H1 (cell line): ENCODE measurements at regions not wholly inside any gene's neighbourhood (a gene's known extent, or its start where the extent isn't known, plus 50 kb on each side); places are given as distances from the start of the nearest gene placed in this dataset.

Experiments used
- CTCF ChIA-PET: fragments of 300-600 bp; sonication (Branson Sonifier 250); formaldehyde crosslinking; loops from one replicate; lab custom pipeline; 2021; ENCODE audit not compliant: partially characterized antibody; lab: Charles Lee
- POLR2A ChIA-PET: fragments of 300-600 bp; sonication (Branson Sonifier 250); formaldehyde crosslinking; loops from one replicate; lab custom pipeline; 2021; ENCODE audit warnings: inconsistent platforms; ENCODE audit not compliant: partially characterized antibody; lab: Charles Lee
- DNase-seq, 2 experiments: peaks; one replicate each; pipeline versions ENCODE4 v3.0.0 to v3.0.0-alpha.2; 2010 to 2022; ENCODE audit warnings: low spot score in 2 of 2, low read depth in 1 of 2, mixed read lengths in 1 of 2
- FAIRE-seq: peaks from 2 replicates; lab custom pipeline; 2011; peaks lifted over from hg19 to GRCh38; lab: Jason Lieb, UNC
- H2AFZ ChIP-seq: 2 replicates; pipeline ENCODE4 v1.8.1; 2012; ENCODE audit warnings: low read length, inconsistent platforms
- H2AK5ac ChIP-seq: 2 replicates; pipeline ENCODE4 v1.6.1; 2013; ENCODE audit warnings: low read depth, low read length
- H2BK120ac ChIP-seq: replicated peaks from 2 replicates; pipeline ENCODE3; 2013; ENCODE audit warnings: low read depth, low read length, inconsistent platforms
- H2BK12ac ChIP-seq: 2 replicates; pipeline ENCODE4 v1.6.1; 2013; ENCODE audit warnings: low read depth, low read length
- H2BK15ac ChIP-seq: 2 replicates; pipeline ENCODE4 v1.6.1; 2013; ENCODE audit warnings: low read length
- H2BK20ac ChIP-seq: 2 replicates; pipeline ENCODE4 v1.6.1; 2013; ENCODE audit warnings: low read length
- H2BK5ac ChIP-seq: 2 replicates; pipeline ENCODE4 v1.6.1; 2013; ENCODE audit warnings: low read depth, low read length
- H3K14ac ChIP-seq: 2 replicates; pipeline ENCODE4 v1.6.1; 2013; ENCODE audit warnings: inconsistent platforms; ENCODE audit not compliant: insufficient read length
- H3K18ac ChIP-seq: 2 replicates; pipeline ENCODE4 v1.6.1; 2013; ENCODE audit warnings: low read length; ENCODE audit errors: extremely low read depth
- H3K23ac ChIP-seq: 2 replicates; pipeline ENCODE4 v1.6.1; 2013; ENCODE audit warnings: inconsistent platforms; ENCODE audit not compliant: insufficient read length
- H3K23me2 ChIP-seq: 2 replicates; pipeline ENCODE4 v1.6.1; 2013; ENCODE audit warnings: low read depth, low read length
- H3K27ac ChIP-seq: 2 replicates; pipeline ENCODE4 v1.6.1; 2011; ENCODE audit warnings: low read depth, low read length, inconsistent platforms
- H3K27me3 ChIP-seq, 4 experiments: replicated peaks in 1 of 4; 1 replicate in 1 of 4; 2 replicates in 3 of 4; pipeline versions ENCODE4 v1.6.1 to v1.8.1; 2011 to 2013; ENCODE audit warnings: low read length in 3 of 4, mild to moderate bottlenecking in 3 of 4, inconsistent platforms in 2 of 4, mixed read lengths in 2 of 4, moderate library complexity in 1 of 4; ENCODE audit not compliant: control insufficient read depth in 3 of 4, insufficient read depth in 3 of 4; ENCODE audit errors: extremely low read depth in 1 of 4
- H3K36me3 ChIP-seq, 4 experiments: 2 replicates each; pipeline versions ENCODE4 v1.6.1 to v1.8.1; 2011 to 2013; ENCODE audit warnings: mild to moderate bottlenecking in 4 of 4, low read length in 3 of 4, moderate library complexity in 2 of 4, control low read depth in 1 of 4, inconsistent platforms in 1 of 4; ENCODE audit not compliant: insufficient read depth in 4 of 4, control insufficient read depth in 2 of 4
- H3K4ac ChIP-seq: replicated peaks from 2 replicates; pipeline ENCODE3; 2013; ENCODE audit warnings: low read length, low read depth, mixed read lengths, inconsistent platforms; ENCODE audit not compliant: insufficient read length
- H3K4me1 ChIP-seq, 4 experiments: replicated peaks in 1 of 4; 1 replicate in 1 of 4; 2 replicates in 3 of 4; pipeline versions ENCODE4 v1.6.1 to v1.8.1; 2011 to 2013; ENCODE audit warnings: low read length in 3 of 4, inconsistent platforms in 2 of 4, mixed read lengths in 1 of 4; ENCODE audit not compliant: insufficient read depth in 4 of 4, control insufficient read depth in 3 of 4
- H3K4me2 ChIP-seq, 2 experiments: 2 replicates each; pipeline versions ENCODE4 v1.6.1 to v1.8.1; 2011 to 2013; ENCODE audit warnings: low read depth in 2 of 2, low read length in 2 of 2, control low read depth in 1 of 2, inconsistent platforms in 1 of 2, mild to moderate bottlenecking in 1 of 2; ENCODE audit not compliant: insufficient read depth in 1 of 2
- H3K4me3 ChIP-seq, 4 experiments: fragments of 200-600, 300-600 bp in 1 of 4; sonication (generic), shearing (Covaris generic), sonication (Bioruptor Twin) in 1 of 4; 2 replicates each; pipeline versions ENCODE4 v1.5.1 to v1.8.1; 2011 to 2016; ENCODE audit warnings: low read length in 4 of 4, low read depth in 3 of 4, control low read depth in 2 of 4, inconsistent platforms in 2 of 4, mild to moderate bottlenecking in 2 of 4, mixed read lengths in 1 of 4, moderate library complexity in 1 of 4; ENCODE audit not compliant: insufficient read depth in 2 of 4; ENCODE audit errors: extremely low read depth in 1 of 4
- H3K56ac ChIP-seq: replicated peaks from 2 replicates; pipeline ENCODE3; 2013; ENCODE audit warnings: low read depth, mild to moderate bottlenecking, mixed read lengths, low read length, inconsistent platforms; ENCODE audit not compliant: insufficient read length
- H3K79me1 ChIP-seq: 2 replicates; pipeline ENCODE4 v1.6.1; 2013; ENCODE audit warnings: low read depth, low read length, control low read depth
- H3K79me2 ChIP-seq, 2 experiments: 2 replicates each; pipeline versions ENCODE4 v1.6.1 to v1.8.1; 2012 to 2013; ENCODE audit warnings: low read length in 2 of 2, mild to moderate bottlenecking in 2 of 2, inconsistent platforms in 1 of 2; ENCODE audit not compliant: insufficient read depth in 2 of 2, control insufficient read depth in 1 of 2
- H3K9ac ChIP-seq, 4 experiments: replicated peaks in 1 of 4; 1 replicate in 1 of 4; 2 replicates in 3 of 4; pipeline versions ENCODE4 v1.6.1 to v1.8.1; 2011 to 2013; ENCODE audit warnings: low read depth in 3 of 4, low read length in 3 of 4, control low read depth in 2 of 4, mild to moderate bottlenecking in 2 of 4, moderate library complexity in 2 of 4, inconsistent platforms in 1 of 4; ENCODE audit errors: extremely low read depth in 1 of 4
- H3K9me3 ChIP-seq, 2 experiments: 2 replicates each; pipeline versions ENCODE4 v1.6.1 to v1.8.1; 2012 to 2013; ENCODE audit warnings: mild to moderate bottlenecking in 2 of 2, moderate library complexity in 2 of 2, control low read depth in 1 of 2, inconsistent platforms in 1 of 2, low read depth in 1 of 2, low read length in 1 of 2, mixed read lengths in 1 of 2; ENCODE audit not compliant: insufficient read depth in 2 of 2
- H4K20me1 ChIP-seq, 2 experiments: replicated peaks in 1 of 2; 2 replicates each; pipeline versions ENCODE3 to v1.8.1; 2011 to 2013; ENCODE audit warnings: inconsistent platforms in 2 of 2, low read length in 2 of 2, mild to moderate bottlenecking in 1 of 2; ENCODE audit not compliant: insufficient read depth in 2 of 2, control insufficient read depth in 1 of 2
- H4K5ac ChIP-seq: 2 replicates; pipeline ENCODE4 v1.6.1; 2013; ENCODE audit warnings: low read length, low read depth, mixed read lengths, inconsistent platforms; ENCODE audit not compliant: insufficient read length
- H4K8ac ChIP-seq: 2 replicates; pipeline ENCODE4 v1.8.0; 2013; ENCODE audit warnings: mild to moderate bottlenecking, moderate library complexity, low read length, inconsistent platforms; ENCODE audit not compliant: insufficient read depth; ENCODE audit errors: extremely low read depth
- H4K91ac ChIP-seq: replicated peaks from 2 replicates; pipeline ENCODE3; 2013; ENCODE audit warnings: low read length, mixed read lengths, inconsistent platforms; ENCODE audit not compliant: insufficient read length
- BCL11A ChIP-seq, 2 experiments: IDR thresholded peaks; one replicate each; pipeline ENCODE4 v1.6.1; 2011; ENCODE audit warnings: low read depth in 2 of 2, low read length in 2 of 2, mild to moderate bottlenecking in 2 of 2
- CBX8 ChIP-seq: fragments of 300-800, 300-1000 bp; sonication (generic); IDR thresholded peaks from 2 replicates; pipeline ENCODE4 v1.7.1; 2016; ENCODE audit warnings: low read depth, low read length, borderline replicate concordance
- CHD1 ChIP-seq: IDR thresholded peaks from 2 replicates; pipeline ENCODE4 v1.6.1; 2012; ENCODE audit warnings: low read depth, low read length, improper control_type of control experiment
- JUN ChIP-seq: IDR thresholded peaks from 2 replicates; pipeline ENCODE4 v1.6.1; 2011; ENCODE audit warnings: low read depth, mild to moderate bottlenecking, improper control_type of control experiment, low read length
- KDM5A ChIP-seq: fragments of 200-600 bp; IDR thresholded peaks from 2 replicates; pipeline ENCODE4 v1.7.1; 2012; ENCODE audit warnings: mild to moderate bottlenecking, low read length, inconsistent platforms, mixed read lengths
- MAX ChIP-seq: IDR thresholded peaks from 2 replicates; pipeline ENCODE4 v1.6.1; 2012; ENCODE audit warnings: inconsistent platforms
- PHF8 ChIP-seq: fragments of 200-600 bp; sonication (generic); conservative IDR thresholded peaks from 2 replicates; pipeline ENCODE4 v1.7.1; 2012; ENCODE audit warnings: low read depth, mild to moderate bottlenecking, inconsistent platforms, low read length, moderate library complexity
- POLR2AphosphoS5 ChIP-seq: IDR thresholded peaks from 2 replicates; pipeline ENCODE4 v1.6.1; 2011; ENCODE audit warnings: low read depth, low read length
- POU5F1 ChIP-seq: IDR thresholded peaks from 2 replicates; pipeline ENCODE4 v1.6.1; 2011; ENCODE audit warnings: low read depth, mild to moderate bottlenecking, low read length, moderate library complexity
- RAD21 ChIP-seq, 2 experiments: IDR thresholded peaks in 1 of 2; conservative IDR thresholded peaks in 1 of 2; 2 replicates each; pipeline ENCODE4 v1.6.1; 2011; ENCODE audit warnings: low read depth in 2 of 2, low read length in 2 of 2, improper control_type of control experiment in 1 of 2, inconsistent platforms in 1 of 2, mild to moderate bottlenecking in 1 of 2, moderate library complexity in 1 of 2
- SP2 ChIP-seq: IDR thresholded peaks from 2 replicates; pipeline ENCODE4 v1.6.1; 2012; ENCODE audit warnings: mild to moderate bottlenecking, low read length, inconsistent platforms
- TAF7 ChIP-seq: optimal IDR thresholded peaks from 2 replicates; pipeline ENCODE3; 2011; ENCODE audit warnings: low read depth, mild to moderate bottlenecking, inconsistent platforms, low read length, moderate library complexity, borderline replicate concordance
- TBP ChIP-seq: IDR thresholded peaks from 2 replicates; pipeline ENCODE4 v1.6.1; 2011; ENCODE audit warnings: low read depth, low read length, improper control_type of control experiment
- ZNF274 ChIP-seq: IDR thresholded peaks from 2 replicates; pipeline ENCODE4 v1.7.0; 2012; ENCODE audit warnings: low read length, borderline replicate concordance; ENCODE audit errors: extremely low read depth
- WGBS, 2 experiments: shearing (Covaris generic) in 1 of 2; methylation state at CpG; one replicate each; pipeline versions ENCODE4 v1.1.6 to v1.1.7; 2013 to 2015; ENCODE audit warnings: low lambda C conversion rate in 2 of 2, mixed read lengths in 2 of 2, inconsistent platforms in 1 of 2, low coverage in 1 of 2, missing lambda C conversion rate in 1 of 2; ENCODE audit not compliant: insufficient replicate concordance in 2 of 2, insufficient coverage in 1 of 2, insufficient read length in 1 of 2; ENCODE audit errors: extremely low coverage in 1 of 2, missing lambda C conversion rate in 1 of 2; 5-methylcytosine and 5-hydroxymethylcytosine counted together

GRCh38 chr7:10875080-10875479 is 98.6 kb upstream of the PHF14 start:
- Histone ChIP-seq H3K27me3 (no peaks in the 10 kb centered on the region), H2AFZ (no peak overlapping the region), H3K23me2 (no peaks in the 10 kb centered on the region), H3K18ac (no peak overlapping the region), H3K36me3 (no peaks in the 10 kb centered on the region), H2AK5ac (no peak overlapping the region), H3K9me3 (no peaks in the 10 kb centered on the region), H3K4ac (no peak overlapping the region), H3K4me3 (no peak overlapping the region), H3K27ac (no peak overlapping the region), H3K23ac (no peak overlapping the region), H2BK20ac (no peak overlapping the region), H4K5ac (no peak overlapping the region), H3K14ac (no peak overlapping the region), H2BK12ac (no peak overlapping the region), H4K91ac (no peak overlapping the region), H3K9ac (no peak overlapping the region), H3K79me1 (no peaks in the 10 kb centered on the region), H3K56ac (no peak overlapping the region), H2BK120ac (no peak overlapping the region), H3K4me1 (no peaks in the 10 kb centered on the region), H4K8ac (no peak overlapping the region), H3K79me2 (no peaks in the 10 kb centered on the region), H3K4me2 (no peak overlapping the region), H2BK5ac (no peak overlapping the region), H4K20me1 (no peaks in the 10 kb centered on the region), H2BK15ac (no peak overlapping the region)
- FAIRE-seq (no peak), DNase-seq (no peak)
- ChIA-PET CTCF (interaction anchor here (0.6 to 1.1 kb wide), 2 partner anchors 19 to 200 kb away, joined by 3 read pairs; no protein-coding TSS in a partner anchor), POLR2A (interaction anchor here (1.0 kb wide), 1 partner anchor 52 kb away, joined by 4 read pairs; no protein-coding TSS in a partner anchor)
- WGBS, 2 experiments, result 96% methylated on average over 2 of the region's 2 CpGs; no CpG with 5 or more reads in 1 of the 2 experiments
- TF ChIP-seq POU5F1 (no peak), POLR2AphosphoS5 (no peak), CHD1 (no peak), CBX8 (no peak), PHF8 (no peak), KDM5A (no peak), MAX (no peak), ZNF274 (no peak), RAD21 (IDR thresholded peaks at IDR 0.05 in 1 of 2, conservative IDR thresholded peaks at IDR 0.05 in 1 of 2; ENCODE audit: low read depth in 2 of 2, low read length in 2 of 2) (no peak), SP2 (no peak), JUN (no peak), TBP (no peak), TAF7 (no peak), BCL11A (IDR thresholded peaks at IDR 0.05; ENCODE audit: low read depth in 2 of 2, low read length in 2 of 2) (no peak)
